ENCODE measurements at regions not wholly inside any gene's neighbourhood (a gene's known extent, or its start where the extent isn't known, plus 50 kb on each side); places are given as distances from the start of the nearest gene placed in this dataset.

- Histone ChIP-seq H3K9me3 (no peaks in the 10 kb centered on the region), H3K36me3 (replicated peaks in 1 of 2; ENCODE audit: control insufficient read depth in 1 of 2, insufficient read depth in 2 of 2, low read length in 1 of 2) (no peaks in the 10 kb centered on the region), H3K9me2 (no peaks in the 10 kb centered on the region), H3F3A (replicated peaks; ENCODE audit: insufficient read depth) (no peaks in the 10 kb centered on the region), H3K27ac (ENCODE audit: low read depth in 2 of 2, low read length in 1 of 2) (no peak overlapping the region), H3K9ac (no peak overlapping the region), H3K4me3 (ENCODE audit: low read depth in 2 of 2, low read length in 1 of 2) (no peak overlapping the region), H4K20me1 (ENCODE audit: insufficient read depth) (no peaks in the 10 kb centered on the region), H3K79me2 (ENCODE audit: insufficient read depth) (no peaks in the 10 kb centered on the region), H3K27me3 (ENCODE audit: insufficient read depth) (no peaks in the 10 kb centered on the region), H3K4me1 (ENCODE audit: control insufficient read depth in 1 of 2, insufficient read depth in 2 of 2, low read depth in 1 of 2, low read length in 1 of 2) (no peaks in the 10 kb centered on the region), H3K4me2 (no peak overlapping the region), H2AFZ (ENCODE audit: low read depth) (no peak overlapping the region)
- no peak for DNase-seq
- ChIA-PET POLR2A (no interaction called here), CTCF (no interaction called here)
- 56% methylated on average over 2 of the region's 2 CpGs for WGBS (ENCODE audit: low lambda C conversion rate)
- TF ChIP-seq TAF1 (IDR thresholded peaks at IDR 0.05; ENCODE audit: borderline replicate concordance, low read depth, low read length) (no peak), SIN3A (IDR thresholded peaks at IDR 0.05; ENCODE audit: borderline replicate concordance, low read depth, low read length) (no peak), TCF12 (IDR thresholded peaks at IDR 0.05) (no peak), NRF1 (IDR thresholded peaks at IDR 0.05; ENCODE audit: low read depth, low read length) (no peak), SMC3 (IDR thresholded peaks at IDR 0.05; ENCODE audit: low read depth, low read length) (no peak), EZH2phosphoT487 (IDR thresholded peaks at IDR 0.05; ENCODE audit: borderline replicate concordance, low read depth) (no peak), RAD21 (IDR thresholded peaks at IDR 0.05; ENCODE audit: low read length) (no peak), USF1 (IDR thresholded peaks at IDR 0.05; ENCODE audit: borderline replicate concordance, low read depth) (no peak), REST (IDR thresholded peaks at IDR 0.05; ENCODE audit: low read depth, low read length) (no peak)
Measured at GRCh38 chr1:229874609-229875008, 192.4 kb upstream of the GALNT2 start.

GRCh38 chr1:229875086-229875485 lies 192.0 kb upstream of the GALNT2 start:
- no peaks in the 10 kb centered on the region for H3K27me3 ChIP-seq (ENCODE audit: insufficient read depth)
- DNase-seq, result no peak
- H4K20me1 ChIP-seq (ENCODE audit: insufficient read depth), result no peaks in the 10 kb centered on the region
- no peak overlapping the region for H3K9ac ChIP-seq
- TF ChIP-seq ELF1 (IDR thresholded peaks at IDR 0.05) (no peak), POLR2AphosphoS5 (IDR thresholded peaks at IDR 0.05; ENCODE audit: low read depth, low read length) (no peak), REST (IDR thresholded peaks at IDR 0.05; ENCODE audit: low read depth, low read length) (no peak), MAX (IDR thresholded peaks at IDR 0.05; ENCODE audit: low read depth) (no peak), CTCF (IDR thresholded peaks at IDR 0.05) (no peak), NRF1 (IDR thresholded peaks at IDR 0.05; ENCODE audit: low read depth, low read length) (no peak), YY1 (IDR thresholded peaks at IDR 0.05; ENCODE audit: low read depth) (no peak), EZH2phosphoT487 (IDR thresholded peaks at IDR 0.05; ENCODE audit: borderline replicate concordance, low read depth) (no peak), EP300 (IDR thresholded peaks at IDR 0.05; ENCODE audit: borderline replicate concordance in 1 of 2, low read depth in 1 of 2, low read length in 1 of 2) (no peak), JUND (IDR thresholded peaks at IDR 0.05) (no peak), CHD2 (IDR thresholded peaks at IDR 0.05; ENCODE audit: low read length, partially characterized antibody) (no peak)
- H3K4me2 ChIP-seq, result no peak overlapping the region
- no peaks in the 10 kb centered on the region for H3F3A ChIP-seq (replicated peaks; ENCODE audit: insufficient read depth)
- POLR2A ChIA-PET, result no interaction called here
- H2AFZ ChIP-seq (ENCODE audit: low read depth), result no peak overlapping the region
- H3K9me3 ChIP-seq, result no peaks in the 10 kb centered on the region
- H3K27ac ChIP-seq (ENCODE audit: low read depth in 2 of 2, low read length in 1 of 2), result no peak overlapping the region
- WGBS (ENCODE audit: low lambda C conversion rate), result 48% methylated on average over 4 of the region's 4 CpGs
- no peaks in the 10 kb centered on the region for H3K9me2 ChIP-seq
- H3K79me2 ChIP-seq (ENCODE audit: insufficient read depth), result no peaks in the 10 kb centered on the region
- H3K36me3 ChIP-seq (replicated peaks in 1 of 2; ENCODE audit: control insufficient read depth in 1 of 2, insufficient read depth in 2 of 2, low read length in 1 of 2), result no peaks in the 10 kb centered on the region
- CTCF ChIA-PET, result no interaction called here
- H3K4me1 ChIP-seq (ENCODE audit: control insufficient read depth in 1 of 2, insufficient read depth in 2 of 2, low read depth in 1 of 2, low read length in 1 of 2), result no peaks in the 10 kb centered on the region
- no peak overlapping the region for H3K4me3 ChIP-seq (ENCODE audit: low read depth in 2 of 2, low read length in 1 of 2)

Data from SK-N-SH (cell line).